ENCODE measurements at regions not wholly inside any gene's neighbourhood (a gene's known extent, or its start where the extent isn't known, plus 50 kb on each side); places are given as distances from the start of the nearest gene placed in this dataset.

GRCh38 chr3:40627095-40627494 lies 102.3 kb downstream of the ZNF621 start:
- intact Hi-C loops (cut with micrococcal nuclease) = no loop called here
- no peak overlapping the region for H3K27ac Mint-ChIP-seq
- H3K27me3 ChIP-seq (ENCODE audit: control insufficient read depth in 2 of 2, insufficient read depth in 2 of 2, low read length in 2 of 2) = no peaks in the 10 kb centered on the region
- H3K36me3 ChIP-seq (replicated peaks in 1 of 2; ENCODE audit: control insufficient read depth in 1 of 2, insufficient read depth in 2 of 2, low read length in 2 of 2) = no peaks in the 10 kb centered on the region
- H3K9me3 ChIP-seq (replicated peaks in 1 of 2; ENCODE audit: control insufficient read depth in 1 of 2, insufficient read depth in 1 of 2, low read length in 2 of 2) = peaks cover 31 to 46% of the 10 kb centered on the region in 2 donors
- H3K4me3 ChIP-seq (replicated peaks in 1 of 3; ENCODE audit: low read depth in 2 of 3, low read length in 3 of 3) = no peak overlapping the region
- TF ChIP-seq CTCF (IDR thresholded peaks at IDR 0.05) = no peak
- H3K9me3 Mint-ChIP-seq = peaks cover 18 to 42% (median 26%) of the 10 kb centered on the region in 7 donors
- no peaks in the 10 kb centered on the region for H3K79me2 ChIP-seq (ENCODE audit: insufficient read depth, low read length)
- no peak overlapping the region for H2AFZ ChIP-seq (ENCODE audit: insufficient read depth, low read depth, low read length, poor library complexity, severe bottlenecking)
- H3K4me2 ChIP-seq (replicated peaks; ENCODE audit: extremely low read depth, low read length, poor library complexity, severe bottlenecking) = no peak overlapping the region
- H3K27ac ChIP-seq (ENCODE audit: low read depth in 1 of 2, low read length in 2 of 2) = no peak overlapping the region
- H4K20me1 ChIP-seq (ENCODE audit: insufficient read depth, low read length) = no peaks in the 10 kb centered on the region
- H3K4me3 Mint-ChIP-seq = no peak overlapping the region
- no peak overlapping the region for H3K9ac ChIP-seq (ENCODE audit: insufficient read depth, low read length, poor library complexity, severe bottlenecking)
- H3K4me1 ChIP-seq (ENCODE audit: control insufficient read depth in 1 of 2, insufficient read depth in 2 of 2, low read length in 2 of 2) = peaks cover 9 to 12% of the 10 kb centered on the region in 2 donors
- no CpG with 5 or more reads among the region's 1 CpG for WGBS (ENCODE audit: insufficient coverage)
- peaks cover 2 to 3% (median 2%) of the 10 kb centered on the region in 3 donors for H3K27me3 Mint-ChIP-seq (ENCODE audit: low read depth in 3 of 3)
- no peaks in the 10 kb centered on the region for H3K4me1 Mint-ChIP-seq
- no peaks in the 10 kb centered on the region for H3K36me3 Mint-ChIP-seq
- DNase-seq = no peak

- Histone ChIP-seq H3K36me3 (replicated peaks in 1 of 2; ENCODE audit: control insufficient read depth in 1 of 2, insufficient read depth in 2 of 2, low read length in 2 of 2) (no peaks in the 10 kb centered on the region), H3K4me3 (replicated peaks in 1 of 3; ENCODE audit: low read depth in 2 of 3, low read length in 3 of 3) (no peak overlapping the region), H3K27me3 (ENCODE audit: control insufficient read depth in 2 of 2, insufficient read depth in 2 of 2, low read length in 2 of 2) (no peaks in the 10 kb centered on the region), H3K79me2 (ENCODE audit: insufficient read depth, low read length) (no peaks in the 10 kb centered on the region), H4K20me1 (ENCODE audit: insufficient read depth, low read length) (no peaks in the 10 kb centered on the region), H3K27ac (ENCODE audit: low read depth in 1 of 2, low read length in 2 of 2) (no peak overlapping the region), H3K9me3 (replicated peaks in 1 of 2; ENCODE audit: control insufficient read depth in 1 of 2, insufficient read depth in 1 of 2, low read length in 2 of 2) (peaks cover 30 to 44% of the 10 kb centered on the region in 2 donors), H3K4me1 (ENCODE audit: control insufficient read depth in 1 of 2, insufficient read depth in 2 of 2, low read length in 2 of 2) (peaks cover 1 to 2% of the 10 kb centered on the region in 2 donors), H2AFZ (ENCODE audit: insufficient read depth, low read depth, low read length, poor library complexity, severe bottlenecking) (no peak overlapping the region), H3K9ac (ENCODE audit: insufficient read depth, low read length, poor library complexity, severe bottlenecking) (no peak overlapping the region), H3K4me2 (replicated peaks; ENCODE audit: extremely low read depth, low read length, poor library complexity, severe bottlenecking) (no peak overlapping the region)
- no peak overlapping the region for H3K4me3 Mint-ChIP-seq
- peaks cover 2 to 5% (median 4%) of the 10 kb centered on the region in 3 donors for H3K27me3 Mint-ChIP-seq (ENCODE audit: low read depth in 3 of 3)
- intact Hi-C loops (cut with micrococcal nuclease) = no loop called here
- DNase-seq = no peak
- no peak for TF ChIP-seq CTCF (IDR thresholded peaks at IDR 0.05)
- 100% methylated on average over 3 of the region's 3 CpGs for WGBS (ENCODE audit: insufficient coverage)
- H3K9me3 Mint-ChIP-seq = peaks cover 24 to 39% (median 32%) of the 10 kb centered on the region in 7 donors
- no peaks in the 10 kb centered on the region for H3K4me1 Mint-ChIP-seq
- no peaks in the 10 kb centered on the region for H3K36me3 Mint-ChIP-seq
- H3K27ac Mint-ChIP-seq = no peak overlapping the region
Measured at GRCh38 chr3:40628984-40629383, 104.2 kb downstream of the ZNF621 start.

Measured in CD14-positive monocyte (primary cell).